ENCODE measurements at regions not wholly inside any gene's neighbourhood (a gene's known extent, or its start where the extent isn't known, plus 50 kb on each side); places are given as distances from the start of the nearest gene placed in this dataset.

DNA sequence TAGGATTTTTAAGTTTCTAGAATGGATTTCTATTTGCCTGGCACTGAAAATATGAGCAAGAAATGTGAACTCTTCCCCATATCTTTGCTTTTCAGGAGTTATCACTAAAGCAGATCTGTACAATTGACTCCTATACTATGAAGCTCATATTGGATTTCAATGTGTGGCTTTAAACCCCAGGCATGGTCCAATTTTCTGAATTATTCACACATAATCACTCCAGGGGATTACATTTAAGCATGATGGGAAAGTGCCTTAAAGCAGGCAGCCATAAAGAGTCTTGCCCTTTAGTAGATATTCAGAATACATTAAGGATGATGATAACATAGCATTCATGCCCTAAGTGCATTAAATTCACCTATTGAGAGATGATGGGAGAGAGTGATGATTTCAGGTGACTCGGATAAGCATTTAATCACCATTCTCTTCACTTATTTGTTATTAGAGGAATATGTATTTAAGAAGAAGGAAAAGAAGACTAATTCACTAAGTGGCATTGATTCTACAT, 331.8 kb upstream of the ROBO1 start:
- H3K9me3 ChIP-seq = no peaks in the 10 kb centered on the region
- H3K27me3 ChIP-seq = no peaks in the 10 kb centered on the region

DNA sequence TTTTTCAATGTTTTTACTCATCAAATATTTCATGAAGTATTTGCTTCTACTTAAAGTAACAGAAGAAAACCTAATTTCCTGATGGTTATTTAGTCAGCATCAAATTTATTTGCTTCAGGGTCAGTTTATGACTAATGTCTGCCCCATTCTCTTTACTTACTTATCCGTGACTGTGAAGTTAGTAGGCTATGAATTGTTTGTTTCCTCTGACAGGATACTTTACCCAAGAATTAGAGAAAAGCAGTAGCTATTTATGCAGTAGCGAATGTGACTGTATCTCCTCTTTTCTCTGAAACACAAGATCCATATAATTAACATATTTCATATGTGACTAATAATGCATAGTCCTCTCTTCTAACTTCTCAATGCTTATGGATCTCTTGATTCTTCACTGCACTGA, 329.9 kb upstream of the ROBO1 start:
- H3K27me3 ChIP-seq = no peaks in the 10 kb centered on the region
- no peak for DNase-seq
- no peak overlapping the region for H3K4me3 ChIP-seq (ENCODE audit: low read depth, low read length)
- no peaks in the 10 kb centered on the region for H3K36me3 ChIP-seq
- no peaks in the 10 kb centered on the region for H3K9me3 ChIP-seq
- no peaks in the 10 kb centered on the region for H3K4me1 ChIP-seq
- TF ChIP-seq, protein P1, sequence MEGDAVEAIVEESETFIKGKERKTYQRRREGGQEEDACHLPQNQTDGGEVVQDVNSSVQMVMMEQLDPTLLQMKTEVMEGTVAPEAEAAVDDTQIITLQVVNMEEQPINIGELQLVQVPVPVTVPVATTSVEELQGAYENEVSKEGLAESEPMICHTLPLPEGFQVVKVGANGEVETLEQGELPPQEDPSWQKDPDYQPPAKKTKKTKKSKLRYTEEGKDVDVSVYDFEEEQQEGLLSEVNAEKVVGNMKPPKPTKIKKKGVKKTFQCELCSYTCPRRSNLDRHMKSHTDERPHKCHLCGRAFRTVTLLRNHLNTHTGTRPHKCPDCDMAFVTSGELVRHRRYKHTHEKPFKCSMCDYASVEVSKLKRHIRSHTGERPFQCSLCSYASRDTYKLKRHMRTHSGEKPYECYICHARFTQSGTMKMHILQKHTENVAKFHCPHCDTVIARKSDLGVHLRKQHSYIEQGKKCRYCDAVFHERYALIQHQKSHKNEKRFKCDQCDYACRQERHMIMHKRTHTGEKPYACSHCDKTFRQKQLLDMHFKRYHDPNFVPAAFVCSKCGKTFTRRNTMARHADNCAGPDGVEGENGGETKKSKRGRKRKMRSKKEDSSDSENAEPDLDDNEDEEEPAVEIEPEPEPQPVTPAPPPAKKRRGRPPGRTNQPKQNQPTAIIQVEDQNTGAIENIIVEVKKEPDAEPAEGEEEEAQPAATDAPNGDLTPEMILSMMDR (IDR thresholded peaks at IDR 0.05; ENCODE audit: low read depth, low read length) = no peak

More for the DNA sequence above, 331.8 kb upstream of the ROBO1 start:
- Histone ChIP-seq H3K4me1 (no peaks in the 10 kb centered on the region), H3K4me3 (ENCODE audit: low read depth, low read length) (no peak overlapping the region), H3K36me3 (no peaks in the 10 kb centered on the region)
- TF ChIP-seq, protein P1 (IDR thresholded peaks at IDR 0.05; ENCODE audit: low read depth, low read length) = no peak
- DNase-seq = no peak

DNA sequence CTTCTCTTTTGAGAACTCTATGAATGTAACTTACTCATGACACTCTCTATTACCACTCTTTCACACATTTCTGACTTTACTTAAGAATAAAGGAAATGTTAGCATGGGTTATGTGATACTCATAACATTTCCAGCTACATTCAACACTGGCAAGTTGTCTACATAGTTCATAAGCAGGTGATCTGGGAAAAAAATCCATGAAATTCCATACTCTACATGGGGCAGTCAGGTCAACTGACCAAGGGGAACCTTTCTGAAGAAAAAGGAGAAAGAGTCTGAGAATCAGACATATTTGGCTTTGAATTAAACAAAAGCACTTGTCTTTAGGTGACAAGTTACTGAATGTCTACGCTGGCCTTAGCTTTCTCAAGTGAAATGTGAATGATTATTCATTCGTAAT, 329.1 kb upstream of the ROBO1 start:
- Histone ChIP-seq H3K9me3 (no peaks in the 10 kb centered on the region), H3K36me3 (no peaks in the 10 kb centered on the region), H3K4me3 (ENCODE audit: low read depth, low read length) (no peak overlapping the region), H3K4me1 (no peaks in the 10 kb centered on the region), H3K27me3 (no peaks in the 10 kb centered on the region)
- TF ChIP-seq, protein P1 (IDR thresholded peaks at IDR 0.05; ENCODE audit: low read depth, low read length) = no peak
- no peak for DNase-seq

DNA sequence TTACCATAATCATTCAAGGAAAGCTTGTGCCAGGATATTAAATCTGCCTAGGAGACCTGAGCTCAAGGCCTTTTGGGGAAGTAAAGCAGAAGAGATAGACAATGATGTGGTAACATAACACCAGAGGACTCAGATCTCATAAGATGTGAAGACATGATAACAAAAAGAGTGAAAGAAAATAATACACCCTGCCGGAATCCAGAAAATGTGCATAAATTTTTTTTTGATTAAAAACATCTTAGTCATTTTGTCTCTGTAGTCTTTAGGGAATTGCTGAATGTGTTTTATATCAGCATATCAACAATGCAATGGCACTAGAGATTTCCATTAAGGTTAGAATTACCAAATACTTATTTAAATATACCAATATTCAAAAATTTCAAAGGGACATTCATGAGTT, 326.8 kb upstream of the ROBO1 start:
- no peak overlapping the region for H3K4me3 ChIP-seq (ENCODE audit: low read depth, low read length)
- no peaks in the 10 kb centered on the region for H3K4me1 ChIP-seq
- H3K36me3 ChIP-seq = no peaks in the 10 kb centered on the region
- no peaks in the 10 kb centered on the region for H3K9me3 ChIP-seq
- TF ChIP-seq, protein P1 (IDR thresholded peaks at IDR 0.05; ENCODE audit: low read depth, low read length) = no peak
- H3K27me3 ChIP-seq = no peaks in the 10 kb centered on the region
- no peak for DNase-seq

DNA sequence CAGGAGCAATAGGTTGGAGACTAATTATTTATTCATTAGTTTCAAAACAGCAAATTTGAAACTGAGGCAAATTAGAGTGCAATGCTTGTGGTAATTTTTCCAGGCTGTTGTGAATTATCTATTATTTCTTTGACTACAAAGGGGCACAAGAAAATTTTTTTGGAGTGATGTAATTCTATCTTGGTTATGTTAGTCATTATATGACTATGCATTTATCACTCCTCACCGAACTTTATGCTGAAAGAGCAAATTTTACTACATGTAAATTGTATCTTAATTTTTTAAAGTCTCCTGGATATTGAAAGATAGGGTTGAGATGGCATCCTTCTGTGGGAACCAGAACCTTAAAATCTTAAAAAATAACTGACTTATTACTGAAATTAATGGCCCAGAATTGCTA, 320.0 kb upstream of the ROBO1 start:
- Histone ChIP-seq H3K27me3 (no peaks in the 10 kb centered on the region), H3K4me1 (no peaks in the 10 kb centered on the region), H3K36me3 (no peaks in the 10 kb centered on the region), H3K4me3 (ENCODE audit: low read depth, low read length) (no peak overlapping the region), H3K9me3 (no peaks in the 10 kb centered on the region)
- DNase-seq = no peak
- TF ChIP-seq, protein P1 (IDR thresholded peaks at IDR 0.05; ENCODE audit: low read depth, low read length) = no peak

DNA sequence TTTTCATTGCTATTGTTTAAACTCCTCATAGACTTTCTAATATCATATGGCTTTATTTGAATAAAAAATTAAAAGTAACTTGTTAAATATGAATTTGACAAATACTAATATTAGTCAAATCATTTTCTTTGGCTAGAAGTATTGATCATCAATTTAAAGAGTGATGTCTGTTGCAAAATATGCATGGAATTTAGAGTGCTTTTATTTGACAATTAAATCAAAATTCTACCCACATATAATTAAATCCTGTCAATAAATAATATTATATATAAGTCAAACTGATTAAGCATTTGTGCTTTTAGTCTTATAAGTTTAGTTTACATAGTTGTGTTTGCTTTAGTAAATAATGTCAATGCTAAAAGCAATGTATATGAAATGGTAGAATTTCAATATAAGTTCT, 318.6 kb upstream of the ROBO1 start:
- H3K9me3 ChIP-seq = no peaks in the 10 kb centered on the region
- H3K4me3 ChIP-seq (ENCODE audit: low read depth, low read length) = no peak overlapping the region
- TF ChIP-seq, protein P1 (IDR thresholded peaks at IDR 0.05; ENCODE audit: low read depth, low read length) = no peak
- no peaks in the 10 kb centered on the region for H3K27me3 ChIP-seq
- no peaks in the 10 kb centered on the region for H3K4me1 ChIP-seq
- DNase-seq = no peak
- H3K36me3 ChIP-seq = no peaks in the 10 kb centered on the region

Measured in BE2C (cell line).